Ectodermal cell (in vitro differentiated cells): ENCODE measurements at regions not wholly inside any gene's neighbourhood (a gene's known extent, or its start where the extent isn't known, plus 50 kb on each side); places are given as distances from the start of the nearest gene placed in this dataset.

Experiments used
- H3K27ac ChIP-seq: 2 replicates; pipeline ENCODE4 v1.7.0; 2013; ENCODE audit warnings: mild to moderate bottlenecking, low read depth, low read length; ENCODE audit not compliant: insufficient read depth, poor library complexity, severe bottlenecking
- H3K27me3 ChIP-seq: 2 replicates; pipeline ENCODE4 v1.7.0; 2013; ENCODE audit warnings: mild to moderate bottlenecking, low read length; ENCODE audit not compliant: insufficient read depth, control insufficient read depth, poor library complexity, severe bottlenecking
- H3K36me3 ChIP-seq: one replicate; pipeline ENCODE4 v1.7.0; 2013; ENCODE audit warnings: low read length; ENCODE audit not compliant: control insufficient read depth, insufficient read depth
- H3K4me1 ChIP-seq: one replicate; pipeline ENCODE4 v1.7.0; 2013; ENCODE audit warnings: low read length; ENCODE audit not compliant: control insufficient read depth, insufficient read depth
- H3K4me3 ChIP-seq: 2 replicates; pipeline ENCODE4 v1.7.0; 2013; ENCODE audit warnings: low read depth, low read length, control low read depth; ENCODE audit not compliant: insufficient read depth
- H3K9me3 ChIP-seq: 2 replicates; pipeline ENCODE4 v1.7.0; 2013; ENCODE audit warnings: mild to moderate bottlenecking, low read length, moderate library complexity; ENCODE audit not compliant: control insufficient read depth
- WGBS, 2 experiments: methylation state at CpG; one replicate each; pipeline ENCODE4 v1.1.7; 2013; ENCODE audit warnings: missing lambda C conversion rate in 2 of 2; 5-methylcytosine and 5-hydroxymethylcytosine counted together

- H3K27ac ChIP-seq, result no peak overlapping the region
- peaks cover 7% of the 10 kb centered on the region for H3K4me1 ChIP-seq
- no peaks in the 10 kb centered on the region for H3K36me3 ChIP-seq
- H3K9me3 ChIP-seq, result no peaks in the 10 kb centered on the region
- H3K27me3 ChIP-seq, result no peaks in the 10 kb centered on the region
- no peak overlapping the region for H3K4me3 ChIP-seq
- WGBS, 2 experiments, result 91 to 92% methylated on average over 40 of the region's 40 CpGs
These were observed 130.7 kb downstream of the DLL1 start for GRCh38 chr6:170160031-170160627.

GRCh38 chr6:170159022-170159965, 131.6 kb downstream of the DLL1 start:
- H3K9me3 ChIP-seq, result no peaks in the 10 kb centered on the region
- no peak overlapping the region for H3K4me3 ChIP-seq
- 93 to 94% methylated on average over 53 of the region's 53 CpGs for WGBS, 2 experiments
- no peaks in the 10 kb centered on the region for H3K27me3 ChIP-seq
- H3K27ac ChIP-seq, result no peak overlapping the region
- no peaks in the 10 kb centered on the region for H3K36me3 ChIP-seq
- H3K4me1 ChIP-seq, result no peaks in the 10 kb centered on the region

GRCh38 chr6:170158296-170159021, 132.4 kb downstream of the DLL1 start:
- WGBS, 2 experiments, result 94 to 96% methylated on average over 29 of the region's 29 CpGs
- H3K4me1 ChIP-seq, result peaks cover 6% of the 10 kb centered on the region
- no peak overlapping the region for H3K27ac ChIP-seq
- H3K27me3 ChIP-seq, result no peaks in the 10 kb centered on the region
- H3K9me3 ChIP-seq, result no peaks in the 10 kb centered on the region
- no peaks in the 10 kb centered on the region for H3K36me3 ChIP-seq
- no peak overlapping the region for H3K4me3 ChIP-seq

- H3K4me1 ChIP-seq, result peaks cover 14% of the 10 kb centered on the region
- WGBS, 2 experiments, result 96% methylated on average over 28 of the region's 28 CpGs
- H3K4me3 ChIP-seq, result no peak overlapping the region
- H3K27ac ChIP-seq, result no peak overlapping the region
- no peaks in the 10 kb centered on the region for H3K27me3 ChIP-seq
- H3K36me3 ChIP-seq, result no peaks in the 10 kb centered on the region
- no peaks in the 10 kb centered on the region for H3K9me3 ChIP-seq
These were observed 133.2 kb downstream of the DLL1 start for GRCh38 chr6:170157567-170158218.

GRCh38 chr6:170156448-170157375, 134.2 kb downstream of the DLL1 start:
- Histone ChIP-seq H3K27me3 (no peaks in the 10 kb centered on the region), H3K4me1 (peaks cover 19% of the 10 kb centered on the region), H3K36me3 (no peaks in the 10 kb centered on the region), H3K27ac (no peak overlapping the region), H3K4me3 (no peak overlapping the region), H3K9me3 (no peaks in the 10 kb centered on the region)
- 94% methylated on average over 34 of the region's 34 CpGs for WGBS, 2 experiments

GRCh38 chr6:170155464-170156196, 135.2 kb downstream of the DLL1 start:
- 95 to 96% methylated on average over 25 of the region's 25 CpGs for whole genome bisulfite sequencing, 2 experiments
- H3K4me3 ChIP-seq, result no peak overlapping the region
- no peaks in the 10 kb centered on the region for H3K27me3 ChIP-seq
- no peak overlapping the region for H3K27ac ChIP-seq
- H3K4me1 ChIP-seq, result peaks cover 27% of the 10 kb centered on the region
- H3K36me3 ChIP-seq, result no peaks in the 10 kb centered on the region
- no peaks in the 10 kb centered on the region for H3K9me3 ChIP-seq

GRCh38 chr6:170153436-170154319, 137.2 kb downstream of the DLL1 start:
- Histone ChIP-seq H3K9me3 (no peaks in the 10 kb centered on the region), H3K27ac (peak overlapping the region; percentile 47), H3K4me3 (no peak overlapping the region), H3K4me1 (peaks cover 30% of the 10 kb centered on the region), H3K36me3 (no peaks in the 10 kb centered on the region), H3K27me3 (no peaks in the 10 kb centered on the region)
- 83 to 84% methylated on average over 29 of the region's 29 CpGs for WGBS, 2 experiments

GRCh38 chr6:170152989-170153388, 137.9 kb downstream of the DLL1 start:
- peaks cover 36% of the 10 kb centered on the region for H3K4me1 ChIP-seq
- H3K36me3 ChIP-seq, result no peaks in the 10 kb centered on the region
- no peak overlapping the region for H3K4me3 ChIP-seq
- H3K9me3 ChIP-seq, result no peaks in the 10 kb centered on the region
- H3K27me3 ChIP-seq, result no peaks in the 10 kb centered on the region
- H3K27ac ChIP-seq, result peak overlapping the region; percentile 78
- 8 to 15% methylated on average over 13 of the region's 13 CpGs for WGBS, 2 experiments
